IMR-90 (cell line): ENCODE measurements at regions not wholly inside any gene's neighbourhood (a gene's known extent, or its start where the extent isn't known, plus 50 kb on each side); places are given as distances from the start of the nearest gene placed in this dataset.

Experiments used
- ATAC-seq: fragments of 200-7000 bp; cut with Tn5 transposase; 2 replicates; pipeline ENCODE4 v1.9.1; 2020; ENCODE audit warnings: low read depth, mild to moderate bottlenecking, moderate library complexity
- BruUV-seq: library from RNA; stranded (reverse); fragments of 400-500 nt; replicated peaks from 2 replicates; lab custom pipeline; 2021; lab: Mats Ljungman, UMichigan
- CTCF ChIA-PET: fragments of 300-600 bp; formaldehyde crosslinking; extraction: SDS; loops from one replicate; lab custom pipeline; 2021; ENCODE audit warnings: antibody characterized with exemption; lab: Yijun Ruan, JAX
- POLR2A ChIA-PET: fragments of 300-600 bp; sonication (Branson Sonifier 250); formaldehyde crosslinking; loops from one replicate; lab custom pipeline; 2022; ENCODE audit warnings: antibody characterized with exemption; ENCODE audit not compliant: unreplicated experiment; lab: Charles Lee
- DNase-seq: peaks from one replicate; pipeline ENCODE4 v3.0.0; 2013
- H2AFZ ChIP-seq: replicated peaks from 2 replicates; pipeline ENCODE3; 2013; ENCODE audit warnings: low read length, mild to moderate bottlenecking; ENCODE audit not compliant: poor library complexity
- H2AK5ac ChIP-seq: 2 replicates; pipeline ENCODE4 v1.6.1; 2013; ENCODE audit warnings: low read depth, low read length, inconsistent platforms
- H2AK9ac ChIP-seq: replicated peaks from 2 replicates; pipeline ENCODE3; 2013; ENCODE audit warnings: mild to moderate bottlenecking, low read depth, low read length, moderate library complexity; ENCODE audit not compliant: poor library complexity
- H2BK120ac ChIP-seq: 2 replicates; pipeline ENCODE4 v1.6.1; 2013; ENCODE audit warnings: low read depth, low read length, inconsistent platforms
- H2BK15ac ChIP-seq: 3 replicates; pipeline ENCODE4 v1.6.1; 2013; ENCODE audit warnings: low read depth, low read length, inconsistent platforms
- H2BK20ac ChIP-seq: 2 replicates; pipeline ENCODE4 v1.6.1; 2013; ENCODE audit warnings: low read depth, mild to moderate bottlenecking, inconsistent platforms, low read length, moderate library complexity
- H2BK5ac ChIP-seq: 2 replicates; pipeline ENCODE4 v1.6.1; 2013; ENCODE audit warnings: mild to moderate bottlenecking, low read depth, low read length, inconsistent platforms; ENCODE audit not compliant: poor library complexity, severe bottlenecking
- H3K14ac ChIP-seq: replicated peaks from 2 replicates; pipeline ENCODE4 v1.6.1; 2013; ENCODE audit warnings: low read depth, low read length, inconsistent platforms
- H3K18ac ChIP-seq: 2 replicates; pipeline ENCODE4 v1.6.1; 2013; ENCODE audit warnings: low read depth, low read length, control low read depth
- H3K23ac ChIP-seq: 2 replicates; pipeline ENCODE4 v1.6.1; 2013; ENCODE audit warnings: low read depth, low read length, inconsistent platforms
- H3K27ac ChIP-seq: 2 replicates; pipeline ENCODE4 v1.5.1; 2013; ENCODE audit warnings: mild to moderate bottlenecking, control low read depth, low read length; ENCODE audit not compliant: insufficient read depth
- H3K27me3 ChIP-seq: 2 replicates; pipeline ENCODE4 v1.6.1; 2013; ENCODE audit warnings: low read length; ENCODE audit not compliant: control insufficient read depth, insufficient read depth
- H3K36me3 ChIP-seq: 2 replicates; pipeline ENCODE4 v1.6.1; 2013; ENCODE audit warnings: low read length, mixed read lengths; ENCODE audit not compliant: control insufficient read depth, insufficient read depth
- H3K4ac ChIP-seq: 2 replicates; pipeline ENCODE4 v1.6.1; 2013; ENCODE audit warnings: low read depth, low read length, inconsistent platforms
- H3K4me1 ChIP-seq: 2 replicates; pipeline ENCODE4 v1.6.1; 2013; ENCODE audit warnings: low read length, mixed read lengths; ENCODE audit not compliant: control insufficient read depth, insufficient read depth
- H3K4me2 ChIP-seq: 2 replicates; pipeline ENCODE4 v1.6.1; 2013; ENCODE audit warnings: low read depth, mild to moderate bottlenecking, control low read depth, low read length, moderate library complexity
- H3K4me3 ChIP-seq: 2 replicates; pipeline ENCODE4 v1.5.1; 2013; ENCODE audit warnings: low read depth, mild to moderate bottlenecking, control low read depth, low read length, moderate library complexity; ENCODE audit not compliant: insufficient read depth
- H3K56ac ChIP-seq: 2 replicates; pipeline ENCODE4 v1.6.1; 2013; ENCODE audit warnings: low read length, inconsistent platforms; ENCODE audit not compliant: insufficient read depth; ENCODE audit errors: extremely low read depth
- H3K79me1 ChIP-seq, 2 experiments: 2 replicates each; pipeline ENCODE4 v1.6.1; 2013; ENCODE audit warnings: low read length in 2 of 2, inconsistent platforms in 1 of 2, low read depth in 1 of 2
- H3K9ac ChIP-seq: 2 replicates; pipeline ENCODE4 v1.6.1; 2013; ENCODE audit warnings: low read depth, low read length, control low read depth
- H3K9me1 ChIP-seq: 2 replicates; pipeline ENCODE4 v1.6.1; 2013; ENCODE audit warnings: low read length, inconsistent platforms; ENCODE audit not compliant: insufficient read depth
- H3K9me3 ChIP-seq: 2 replicates; pipeline ENCODE4 v1.6.1; 2013; ENCODE audit warnings: low read length; ENCODE audit not compliant: control insufficient read depth, insufficient read depth
- H4K20me1 ChIP-seq: 2 replicates; pipeline ENCODE4 v1.6.1; 2013; ENCODE audit warnings: low read length, inconsistent platforms; ENCODE audit not compliant: insufficient read depth
- H4K5ac ChIP-seq: 2 replicates; pipeline ENCODE4 v1.6.1; 2013; ENCODE audit warnings: mild to moderate bottlenecking, low read depth, low read length, control low read depth
- H4K8ac ChIP-seq, 2 experiments: 2 replicates each; pipeline ENCODE4 v1.6.1; 2013; ENCODE audit warnings: low read depth in 2 of 2, low read length in 2 of 2, control low read depth in 1 of 2, inconsistent platforms in 1 of 2
- H4K91ac ChIP-seq: 2 replicates; pipeline ENCODE4 v1.6.1; 2013; ENCODE audit warnings: low read depth, low read length, inconsistent platforms; ENCODE audit not compliant: insufficient read depth
- BHLHE40 ChIP-seq: fragments of 150-350 bp; IDR thresholded peaks from 2 replicates; pipeline ENCODE4 v1.6.1; 2016; ENCODE audit warnings: mild to moderate bottlenecking, low read depth, low read length
- CEBPB ChIP-seq: IDR thresholded peaks from 2 replicates; pipeline ENCODE4 v1.6.1; 2012; ENCODE audit warnings: low read depth, low read length, improper control_type of control experiment
- CHD1 ChIP-seq: IDR thresholded peaks from 2 replicates; pipeline ENCODE4 v1.6.1; 2012; ENCODE audit warnings: low read depth, low read length, improper control_type of control experiment
- ELK1 ChIP-seq: fragments of 150-350 bp; IDR thresholded peaks from 2 replicates; pipeline ENCODE4 v1.6.1; 2016; ENCODE audit warnings: low read depth, mild to moderate bottlenecking, low read length, moderate library complexity, borderline replicate concordance
- FOS ChIP-seq: fragments of 150-350 bp; IDR thresholded peaks from 2 replicates; pipeline ENCODE4 v1.6.1; 2016; ENCODE audit warnings: low read depth, low read length
- MAZ ChIP-seq: IDR thresholded peaks from 2 replicates; pipeline ENCODE4 v1.6.1; 2012; ENCODE audit warnings: low read depth, mild to moderate bottlenecking, low read length, improper control_type of control experiment, moderate library complexity, borderline replicate concordance
- NFE2L2 ChIP-seq: fragments of 150-350 bp; IDR thresholded peaks from 2 replicates; pipeline ENCODE4 v1.6.1; 2016; ENCODE audit warnings: low read depth, mild to moderate bottlenecking, low read length
- RAD21 ChIP-seq: IDR thresholded peaks from 2 replicates; pipeline ENCODE4 v1.6.1; 2012; ENCODE audit warnings: low read length, improper control_type of control experiment
- RFX5 ChIP-seq: IDR thresholded peaks from 2 replicates; pipeline ENCODE4 v1.8.0; 2012; ENCODE audit warnings: low read depth, mild to moderate bottlenecking, low read length, moderate library complexity
- SMC3 ChIP-seq: fragments of 150-350 bp; IDR thresholded peaks from 2 replicates; pipeline ENCODE4 v1.6.1; 2016; ENCODE audit warnings: low read depth, mild to moderate bottlenecking, antibody characterized with exemption, low read length, moderate library complexity
- USF2 ChIP-seq: fragments of 150-350 bp; IDR thresholded peaks from 2 replicates; pipeline ENCODE4 v1.6.1; 2017; ENCODE audit warnings: mild to moderate bottlenecking, antibody characterized with exemption, low read length, low read depth
- WGBS, 2 experiments: methylation state at CpG; one replicate each; pipeline versions ENCODE4 v1.1.5 to v1.1.7; 2013; ENCODE audit warnings: missing lambda C conversion rate in 2 of 2; ENCODE audit not compliant: insufficient read length in 1 of 2; ENCODE audit errors: extremely low coverage in 2 of 2; 5-methylcytosine and 5-hydroxymethylcytosine counted together
- dilution Hi-C: fragments of 300-500 bp; cut with HindIII; formaldehyde crosslinking; loops from one replicate; pipeline ENCODE4 v1.14.3; 2018; ENCODE audit warnings: low sequenced_read_pairs; ENCODE audit not compliant: unreplicated experiment
- in situ Hi-C: fragments of 300-500 bp; cut with MboI; formaldehyde crosslinking; loops from 3 replicates; pipeline ENCODE4 v1.14.3; 2019; ENCODE audit warnings: low sequenced_read_pairs, inconsistent platforms, mixed read lengths
- intact Hi-C: fragments of 100-400 bp; cut with micrococcal nuclease; formaldehyde crosslinking; loops from 2 replicates; pipeline ENCODE4 v1.10.0; 2022
- TF ChIP-seq, protein P1 (sequence below): conservative IDR thresholded peaks from 2 replicates; pipeline ENCODE4 v1.5.1; 2012; ENCODE audit warnings: mild to moderate bottlenecking, low read depth, low read length, improper control_type of control experiment

- dilution Hi-C loops: no loop called here
- POLR2A ChIA-PET: no interaction called here
- Histone ChIP-seq H2BK5ac (no peak overlapping the region), H3K18ac (no peak overlapping the region), H3K23ac (no peak overlapping the region), H3K9ac (no peak overlapping the region), H3K9me3 (no peaks in the 10 kb centered on the region), H4K91ac (no peak overlapping the region), H3K36me3 (0 out of 2 replicates have a peak, but pooled peaks cover 2% of the 10 kb centered on the region), H3K27me3 (no peaks in the 10 kb centered on the region), H3K27ac (no peak overlapping the region), H2BK20ac (no peak overlapping the region), H3K4me3 (no peak overlapping the region), H3K56ac (no peak overlapping the region), H3K4me1 (0 out of 2 replicates have a peak, but pooled peaks cover 2% of the 10 kb centered on the region), H2BK120ac (no peak overlapping the region), H4K5ac (no peak overlapping the region), H4K20me1 (peaks cover 4% of the 10 kb centered on the region; the same call in 1 of the 2 replicates), H2BK15ac (no peak overlapping the region), H2AFZ (no peak overlapping the region), H2AK5ac (no peak overlapping the region), H3K4ac (no peak overlapping the region; the same call in 1 of the 2 replicates), H3K79me1 (peaks cover 32 to 50% of the 10 kb centered on the region in 2 experiments), H2AK9ac (no peak overlapping the region), H3K14ac (no peak overlapping the region), H3K9me1 (0 out of 2 replicates have a peak, but pooled peaks cover 7% of the 10 kb centered on the region), H4K8ac (no peak overlapping the region), H3K4me2 (no peak overlapping the region)
- CTCF ChIA-PET: no interaction called here
- in situ Hi-C loops: no loop called here
- no peak for TF ChIP-seq SMC3
- TF ChIP-seq USF2: no peak
- no peak for TF ChIP-seq RAD21
- no peak for TF ChIP-seq CEBPB
- TF ChIP-seq, protein P1, sequence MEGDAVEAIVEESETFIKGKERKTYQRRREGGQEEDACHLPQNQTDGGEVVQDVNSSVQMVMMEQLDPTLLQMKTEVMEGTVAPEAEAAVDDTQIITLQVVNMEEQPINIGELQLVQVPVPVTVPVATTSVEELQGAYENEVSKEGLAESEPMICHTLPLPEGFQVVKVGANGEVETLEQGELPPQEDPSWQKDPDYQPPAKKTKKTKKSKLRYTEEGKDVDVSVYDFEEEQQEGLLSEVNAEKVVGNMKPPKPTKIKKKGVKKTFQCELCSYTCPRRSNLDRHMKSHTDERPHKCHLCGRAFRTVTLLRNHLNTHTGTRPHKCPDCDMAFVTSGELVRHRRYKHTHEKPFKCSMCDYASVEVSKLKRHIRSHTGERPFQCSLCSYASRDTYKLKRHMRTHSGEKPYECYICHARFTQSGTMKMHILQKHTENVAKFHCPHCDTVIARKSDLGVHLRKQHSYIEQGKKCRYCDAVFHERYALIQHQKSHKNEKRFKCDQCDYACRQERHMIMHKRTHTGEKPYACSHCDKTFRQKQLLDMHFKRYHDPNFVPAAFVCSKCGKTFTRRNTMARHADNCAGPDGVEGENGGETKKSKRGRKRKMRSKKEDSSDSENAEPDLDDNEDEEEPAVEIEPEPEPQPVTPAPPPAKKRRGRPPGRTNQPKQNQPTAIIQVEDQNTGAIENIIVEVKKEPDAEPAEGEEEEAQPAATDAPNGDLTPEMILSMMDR: no peak
- TF ChIP-seq CHD1: no peak
- no peak for TF ChIP-seq NFE2L2
- no peak for TF ChIP-seq ELK1
- no peak for TF ChIP-seq BHLHE40
- TF ChIP-seq MAZ: no peak
- TF ChIP-seq FOS: no peak
- TF ChIP-seq RFX5: no peak
- WGBS, 2 experiments: no CpG with 5 or more reads among the region's 1 CpG
- no peak for DNase-seq
- no TSS peak for BruUV-seq
- intact Hi-C loops: no loop called here
- ATAC-seq: no peak
Measured at GRCh38 chr17:63156986-63157385, 191.0 kb downstream of the TANC2 start.
